Upper lobe of left lung (tissue), 6 donors: ENCODE measurements at regions not wholly inside any gene's neighbourhood (a gene's known extent, or its start where the extent isn't known, plus 50 kb on each side); places are given as distances from the start of the nearest gene placed in this dataset.

Experiments used
- ATAC-seq, 2 donors: fragments of 200-7000 bp; cut with Tn5 transposase; one replicate each; pipeline ENCODE4 v1.9.1; 2022; ENCODE audit warnings: mild to moderate bottlenecking in 2 of 2, moderate library complexity in 2 of 2; ENCODE audit not compliant: low FRiP score in 2 of 2
- DNase-seq, 2 donors: peaks; one replicate each; pipeline ENCODE4 v3.0.0-alpha.2; 2019 to 2020
- H3K27ac ChIP-seq, 4 donors: fragments of 200-600 bp; sonication (generic); one replicate each; pipeline ENCODE4 v1.5.1; 2016 to 2019
- H3K27me3 ChIP-seq, 4 donors: fragments of 200-600 bp; sonication (generic); one replicate each; pipeline ENCODE4 v1.5.1; 2017 to 2019
- H3K36me3 ChIP-seq, 4 donors: fragments of 200-600 bp; sonication (generic); one replicate each; pipeline ENCODE4 v1.5.1; 2016 to 2019
- H3K4me1 ChIP-seq, 4 donors: fragments of 200-600 bp; sonication (generic); one replicate each; pipeline ENCODE4 v1.5.1; 2018 to 2019
- H3K4me3 ChIP-seq, 4 donors: fragments of 200-600 bp; sonication (generic); one replicate each; pipeline ENCODE4 v1.5.1; 2017 to 2019; ENCODE audit warnings: mild to moderate bottlenecking in 2 of 4, moderate library complexity in 1 of 4
- H3K9me3 ChIP-seq, 4 donors: fragments of 200-600 bp; sonication (generic); one replicate each; pipeline ENCODE4 v1.5.1; 2018 to 2019
- EP300 ChIP-seq, 4 donors: sonication (generic); formaldehyde crosslinking; IDR thresholded peaks; one replicate each; pipeline ENCODE4 v1.5.1; 2017; ENCODE audit warnings: antibody characterized with exemption in 4 of 4, control low read depth in 2 of 4
- POLR2A ChIP-seq, 4 donors: fragments of 450-650 bp; IDR thresholded peaks; one replicate each; pipeline ENCODE4 v1.5.1; 2016 to 2017; ENCODE audit warnings: antibody characterized with exemption in 4 of 4, mild to moderate bottlenecking in 2 of 4
- POLR2AphosphoS5 ChIP-seq, 2 donors: sonication (generic); formaldehyde crosslinking; IDR thresholded peaks; one replicate each; pipeline ENCODE4 v1.5.1; 2017; ENCODE audit warnings: antibody characterized with exemption in 2 of 2
- WGBS, 2 donors: methylation state at CpG; one replicate each; pipeline ENCODE4 v1.1.5; 2017 to 2018; 5-methylcytosine and 5-hydroxymethylcytosine counted together
- TF ChIP-seq, protein P1 (sequence below), 6 experiments: fragments of 450-650 bp in 4 of 6; fragments of 200-600 bp in 2 of 6; sonication (generic) in 2 of 6; IDR thresholded peaks; one replicate each; pipeline ENCODE4 v1.5.1; 2016 to 2019; ENCODE audit warnings: antibody characterized with exemption in 6 of 6
- donor health status: DM: no; HTN: no; CAD: no; lungs with moderate emphysema.
- donor health status: DM: no; HTN: yes; CAD: no; lungs with severe emphysema.

DNA sequence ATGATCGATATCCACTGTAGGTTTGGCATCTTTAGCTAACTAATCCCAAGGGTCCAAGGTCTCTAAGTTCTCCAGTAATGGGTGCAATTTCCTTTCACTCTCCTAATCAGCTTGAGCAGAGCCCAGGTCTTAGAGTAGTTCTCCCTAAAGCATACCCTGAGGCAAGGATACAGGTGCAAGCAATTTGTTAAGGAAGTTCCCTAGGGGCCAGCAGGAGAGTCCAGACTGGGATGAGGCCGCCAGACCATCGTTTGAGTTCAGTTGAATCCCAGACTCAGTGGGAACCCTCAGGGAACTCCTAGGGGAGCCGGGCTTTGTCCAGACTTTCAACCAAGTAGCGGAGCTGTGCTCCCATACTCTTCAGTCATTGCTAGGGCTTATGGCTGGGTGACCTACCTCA, 835.4 kb upstream of the CDH2 start:
- DNase-seq (no peak), ATAC-seq (no peak)
- WGBS, 2 donors, result 90 to 91% methylated on average over 5 of the region's 5 CpGs
- no peaks in the 10 kb centered on the region for H3K4me1 ChIP-seq
- H3K27ac ChIP-seq, result no peak overlapping the region
- no peaks in the 10 kb centered on the region for H3K36me3 ChIP-seq
- no peaks in the 10 kb centered on the region for H3K9me3 ChIP-seq
- H3K27me3 ChIP-seq, result no peaks in the 10 kb centered on the region
- TF ChIP-seq, protein P1, sequence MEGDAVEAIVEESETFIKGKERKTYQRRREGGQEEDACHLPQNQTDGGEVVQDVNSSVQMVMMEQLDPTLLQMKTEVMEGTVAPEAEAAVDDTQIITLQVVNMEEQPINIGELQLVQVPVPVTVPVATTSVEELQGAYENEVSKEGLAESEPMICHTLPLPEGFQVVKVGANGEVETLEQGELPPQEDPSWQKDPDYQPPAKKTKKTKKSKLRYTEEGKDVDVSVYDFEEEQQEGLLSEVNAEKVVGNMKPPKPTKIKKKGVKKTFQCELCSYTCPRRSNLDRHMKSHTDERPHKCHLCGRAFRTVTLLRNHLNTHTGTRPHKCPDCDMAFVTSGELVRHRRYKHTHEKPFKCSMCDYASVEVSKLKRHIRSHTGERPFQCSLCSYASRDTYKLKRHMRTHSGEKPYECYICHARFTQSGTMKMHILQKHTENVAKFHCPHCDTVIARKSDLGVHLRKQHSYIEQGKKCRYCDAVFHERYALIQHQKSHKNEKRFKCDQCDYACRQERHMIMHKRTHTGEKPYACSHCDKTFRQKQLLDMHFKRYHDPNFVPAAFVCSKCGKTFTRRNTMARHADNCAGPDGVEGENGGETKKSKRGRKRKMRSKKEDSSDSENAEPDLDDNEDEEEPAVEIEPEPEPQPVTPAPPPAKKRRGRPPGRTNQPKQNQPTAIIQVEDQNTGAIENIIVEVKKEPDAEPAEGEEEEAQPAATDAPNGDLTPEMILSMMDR (IDR thresholded peaks at IDR 0.05), result no peak
- TF ChIP-seq EP300 (IDR thresholded peaks at IDR 0.05) (no peak), POLR2AphosphoS5 (IDR thresholded peaks at IDR 0.05) (no peak), POLR2A (IDR thresholded peaks at IDR 0.05) (no peak)
- no peak overlapping the region for H3K4me3 ChIP-seq

DNA sequence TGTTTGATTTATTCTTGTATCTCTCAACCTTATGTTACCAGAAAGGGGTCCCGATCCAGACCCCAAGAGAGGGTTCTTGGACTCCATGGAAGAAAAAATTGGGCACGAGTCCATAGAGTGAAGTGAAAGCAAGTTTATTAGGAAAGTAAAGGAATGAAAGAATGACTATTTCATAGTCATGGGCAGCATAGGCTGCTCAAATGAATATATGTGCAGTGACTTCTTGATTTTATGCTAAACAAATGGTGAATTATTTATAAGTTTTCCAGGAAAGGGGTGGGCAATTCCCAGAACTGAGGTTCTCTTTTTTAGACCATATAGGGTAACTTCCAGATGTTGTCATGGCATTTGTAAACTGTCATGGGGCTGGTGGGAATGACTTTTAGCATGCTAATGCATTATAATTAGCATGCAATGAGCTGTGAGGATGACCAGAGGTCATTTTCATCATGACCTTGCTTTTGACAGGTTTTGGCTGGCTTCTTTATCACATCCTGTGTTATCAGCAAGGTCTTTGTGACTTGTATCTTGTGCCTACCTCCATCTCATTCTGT, 832.4 kb upstream of the CDH2 start:
- H3K4me3 ChIP-seq, result no peak overlapping the region
- H3K27me3 ChIP-seq, result no peaks in the 10 kb centered on the region
- no peaks in the 10 kb centered on the region for H3K4me1 ChIP-seq
- no peak for DNase-seq
- no peaks in the 10 kb centered on the region for H3K36me3 ChIP-seq
- WGBS, 2 donors, result 85 to 86% methylated on average over 2 of the region's 2 CpGs
- ATAC-seq, result no peak
- no peaks in the 10 kb centered on the region for H3K9me3 ChIP-seq
- TF ChIP-seq POLR2AphosphoS5 (IDR thresholded peaks at IDR 0.05), result no peak
- TF ChIP-seq POLR2A (IDR thresholded peaks at IDR 0.05), result no peak
- TF ChIP-seq, protein P1 (IDR thresholded peaks at IDR 0.05), result no peak
- no peak for TF ChIP-seq EP300 (IDR thresholded peaks at IDR 0.05)
- no peak overlapping the region for H3K27ac ChIP-seq

DNA sequence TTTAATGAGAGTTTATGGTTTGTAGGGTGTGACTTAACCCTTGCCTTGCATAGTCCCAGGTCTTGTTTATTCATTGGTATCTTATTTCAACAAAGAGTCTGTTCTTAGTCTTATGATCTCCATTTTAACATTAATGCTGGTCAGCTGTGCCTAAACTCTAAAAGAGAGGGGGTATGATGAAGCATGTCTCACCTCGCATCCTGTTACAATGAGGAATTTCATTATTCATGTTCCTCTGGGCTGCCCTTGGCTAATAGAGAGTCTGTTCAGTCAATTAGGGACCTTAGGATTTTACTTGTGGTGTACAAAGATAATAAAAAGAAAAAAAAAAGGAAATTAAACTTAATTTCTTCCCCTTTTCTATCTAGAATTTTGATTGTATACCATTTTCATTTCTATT, 831.9 kb upstream of the CDH2 start:
- no peaks in the 10 kb centered on the region for H3K4me1 ChIP-seq
- no peaks in the 10 kb centered on the region for H3K9me3 ChIP-seq
- H3K36me3 ChIP-seq, result no peaks in the 10 kb centered on the region
- H3K27me3 ChIP-seq, result no peaks in the 10 kb centered on the region
- TF ChIP-seq, protein P1 (IDR thresholded peaks at IDR 0.05), result no peak
- TF ChIP-seq POLR2A (IDR thresholded peaks at IDR 0.05) (no peak), EP300 (IDR thresholded peaks at IDR 0.05) (no peak), POLR2AphosphoS5 (IDR thresholded peaks at IDR 0.05) (no peak)
- no peak overlapping the region for H3K4me3 ChIP-seq
- ATAC-seq (no peak), DNase-seq (no peak)
- 96 to 100% methylated on average over 1 of the region's 1 CpG for WGBS, 2 donors
- no peak overlapping the region for H3K27ac ChIP-seq

DNA sequence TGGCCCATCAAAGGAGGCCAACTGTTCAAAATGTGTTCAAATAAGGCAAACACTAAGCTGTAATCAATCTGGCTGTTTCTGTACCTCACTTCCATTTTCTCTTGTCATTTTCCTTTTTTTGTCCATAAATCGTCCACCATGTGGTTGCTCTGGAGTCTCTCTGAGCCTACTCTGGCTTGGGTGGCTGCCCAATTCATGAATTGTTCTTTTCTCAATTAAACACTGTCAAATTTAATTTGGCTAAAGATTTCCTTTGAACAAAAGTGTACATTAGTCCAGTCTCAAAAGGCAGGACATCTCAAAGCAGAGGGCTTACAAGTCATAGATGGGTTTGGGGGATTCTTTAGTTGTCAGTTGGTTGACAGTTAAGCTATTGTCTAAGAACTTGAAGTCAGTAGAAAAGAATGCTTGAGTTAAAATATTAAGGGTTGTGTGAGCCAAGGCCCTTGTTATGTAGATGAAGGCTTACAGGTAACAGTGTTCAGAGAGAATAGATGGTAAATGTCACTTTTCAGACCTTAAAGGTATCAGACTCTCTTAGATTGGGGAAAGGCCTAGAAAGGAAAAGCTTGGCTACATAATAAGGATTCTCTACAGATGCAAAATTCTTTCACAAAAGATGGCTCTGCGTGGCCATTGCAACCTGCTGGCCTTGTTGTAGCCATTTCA, 831.2 kb upstream of the CDH2 start:
- H3K4me1 ChIP-seq, result no peaks in the 10 kb centered on the region
- no peaks in the 10 kb centered on the region for H3K27me3 ChIP-seq
- H3K9me3 ChIP-seq, result no peaks in the 10 kb centered on the region
- WGBS, 2 donors, result 90 to 91% methylated on average over 2 of the region's 2 CpGs
- H3K36me3 ChIP-seq, result no peaks in the 10 kb centered on the region
- H3K4me3 ChIP-seq, result no peak overlapping the region
- TF ChIP-seq, protein P1 (IDR thresholded peaks at IDR 0.05), result no peak
- TF ChIP-seq POLR2AphosphoS5 (IDR thresholded peaks at IDR 0.05) (no peak), EP300 (IDR thresholded peaks at IDR 0.05) (no peak), POLR2A (IDR thresholded peaks at IDR 0.05) (no peak)
- no peak for DNase-seq
- no peak for ATAC-seq
- no peak overlapping the region for H3K27ac ChIP-seq

DNA sequence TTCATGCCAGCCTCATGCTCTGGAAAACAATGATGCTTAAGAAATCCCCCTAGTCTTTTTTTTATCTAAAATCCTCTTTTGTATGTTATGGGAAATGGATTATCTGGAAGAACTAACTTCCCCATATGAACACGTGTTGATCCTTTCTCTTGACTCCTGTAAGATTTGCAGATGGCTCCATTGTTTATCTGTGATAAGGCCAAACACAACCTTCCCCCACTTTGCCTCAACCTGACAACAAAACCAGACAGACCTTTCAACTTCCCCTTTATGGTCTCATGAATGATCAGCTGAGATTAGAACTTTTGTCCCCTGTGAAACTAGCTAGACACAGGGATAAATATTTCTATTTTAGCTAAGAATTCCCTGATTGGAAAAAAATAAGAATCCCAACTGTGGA, 828.0 kb upstream of the CDH2 start:
- WGBS, 2 donors, result 19 to 23% methylated on average over 1 of the region's 1 CpG

More for the DNA sequence above, 828.0 kb upstream of the CDH2 start:
- DNase-seq, result no peak
- TF ChIP-seq EP300 (IDR thresholded peaks at IDR 0.05) (no peak), POLR2AphosphoS5 (IDR thresholded peaks at IDR 0.05) (no peak), POLR2A (IDR thresholded peaks at IDR 0.05) (no peak)
- TF ChIP-seq, protein P1 (IDR thresholded peaks at IDR 0.05), result no peak
- Histone ChIP-seq H3K4me3 (no peak overlapping the region), H3K27me3 (no peaks in the 10 kb centered on the region), H3K36me3 (no peaks in the 10 kb centered on the region), H3K9me3 (no peaks in the 10 kb centered on the region), H3K27ac (no peak overlapping the region), H3K4me1 (no peaks in the 10 kb centered on the region)
- no peak for ATAC-seq
